H9 (cell line): ENCODE measurements at regions not wholly inside any gene's neighbourhood (a gene's known extent, or its start where the extent isn't known, plus 50 kb on each side); places are given as distances from the start of the nearest gene placed in this dataset.

Source experiments
- DNase-seq: peaks from one replicate; pipeline ENCODE4 v3.0.0-alpha.2; 2017
- H2AFZ ChIP-seq: one replicate; pipeline ENCODE4 v1.6.1; 2013; ENCODE audit warnings: mild to moderate bottlenecking, low read length, control low read depth, moderate library complexity
- H2AK5ac ChIP-seq: 2 replicates; pipeline ENCODE4 v1.6.1; 2013; ENCODE audit warnings: low read length, control low read depth, mixed read lengths; ENCODE audit not compliant: insufficient read length
- H2BK120ac ChIP-seq: one replicate; pipeline ENCODE4 v1.6.1; 2013; ENCODE audit warnings: low read depth, mild to moderate bottlenecking, low read length, control low read depth, inconsistent platforms; ENCODE audit not compliant: poor library complexity, severe bottlenecking
- H2BK12ac ChIP-seq: 2 replicates; pipeline ENCODE4 v1.6.1; 2013; ENCODE audit warnings: low read length, control low read depth, mixed read lengths, low read depth; ENCODE audit not compliant: insufficient read length
- H2BK15ac ChIP-seq: 2 replicates; pipeline ENCODE4 v1.6.1; 2013; ENCODE audit warnings: low read depth, low read length, control low read depth
- H2BK20ac ChIP-seq: one replicate; pipeline ENCODE4 v1.6.1; 2013; ENCODE audit warnings: low read depth, mild to moderate bottlenecking, low read length, control low read depth, inconsistent platforms; ENCODE audit not compliant: poor library complexity, severe bottlenecking
- H2BK5ac ChIP-seq: 2 replicates; pipeline ENCODE4 v1.6.1; 2013; ENCODE audit warnings: low read length, control low read depth, mixed read lengths; ENCODE audit not compliant: insufficient read length
- H3K14ac ChIP-seq: 2 replicates; pipeline ENCODE4 v1.6.1; 2013; ENCODE audit warnings: low read length, control low read depth; ENCODE audit not compliant: insufficient read depth
- H3K18ac ChIP-seq: 2 replicates; pipeline ENCODE4 v1.6.1; 2013; ENCODE audit warnings: low read depth, mild to moderate bottlenecking, mixed read lengths, low read length, control low read depth; ENCODE audit not compliant: insufficient read length
- H3K23ac ChIP-seq: 2 replicates; pipeline ENCODE4 v1.6.1; 2013; ENCODE audit warnings: low read length, control low read depth, mixed read lengths, low read depth; ENCODE audit not compliant: insufficient read length
- H3K23me2 ChIP-seq: 2 replicates; pipeline ENCODE4 v1.6.1; 2013; ENCODE audit warnings: low read depth, mild to moderate bottlenecking, mixed read lengths, low read length, control low read depth; ENCODE audit not compliant: insufficient read length, poor library complexity, severe bottlenecking
- H3K27ac ChIP-seq: 2 replicates; pipeline ENCODE4 v1.5.1; 2013; ENCODE audit warnings: low read length, control low read depth, mixed read lengths, low read depth; ENCODE audit not compliant: insufficient read length
- H3K27me3 ChIP-seq: 2 replicates; pipeline ENCODE4 v1.6.1; 2013; ENCODE audit warnings: low read length, control low read depth, inconsistent platforms; ENCODE audit not compliant: insufficient read depth
- H3K4ac ChIP-seq: 2 replicates; pipeline ENCODE4 v1.6.1; 2013; ENCODE audit warnings: low read depth, mild to moderate bottlenecking, control low read depth, inconsistent platforms, low read length, moderate library complexity
- H3K4me1 ChIP-seq: 2 replicates; pipeline ENCODE4 v1.6.1; 2013; ENCODE audit warnings: low read length, control low read depth, inconsistent platforms; ENCODE audit not compliant: insufficient read depth
- H3K4me2 ChIP-seq: 2 replicates; pipeline ENCODE4 v1.6.1; 2013; ENCODE audit warnings: low read length, control low read depth, mixed read lengths; ENCODE audit not compliant: insufficient read length, insufficient read depth
- H3K56ac ChIP-seq: 2 replicates; pipeline ENCODE4 v1.6.1; 2013; ENCODE audit warnings: low read depth, mild to moderate bottlenecking, mixed read lengths, low read length, control low read depth; ENCODE audit not compliant: insufficient read length
- H3K79me1 ChIP-seq: 2 replicates; pipeline ENCODE4 v1.6.1; 2013; ENCODE audit warnings: low read depth, mild to moderate bottlenecking, moderate library complexity, low read length, control low read depth, inconsistent platforms; ENCODE audit not compliant: insufficient read depth, poor library complexity, severe bottlenecking
- H3K79me2 ChIP-seq: 2 replicates; pipeline ENCODE4 v1.6.1; 2013; ENCODE audit warnings: low read length, control low read depth, inconsistent platforms; ENCODE audit not compliant: insufficient read depth
- H3K9ac ChIP-seq: 2 replicates; pipeline ENCODE4 v1.6.1; 2013; ENCODE audit warnings: low read length, control low read depth, mixed read lengths; ENCODE audit not compliant: insufficient read length; ENCODE audit errors: extremely low read depth
- H3K9me3 ChIP-seq: one replicate; pipeline ENCODE4 v1.6.1; 2013; ENCODE audit warnings: low read depth, low read length, inconsistent platforms; ENCODE audit not compliant: control insufficient read depth
- H3T11ph ChIP-seq: one replicate; pipeline ENCODE4 v1.6.1; 2013; ENCODE audit warnings: mild to moderate bottlenecking, low read length, control low read depth, inconsistent platforms
- H4K20me1 ChIP-seq: one replicate; pipeline ENCODE4 v1.6.1; 2013; ENCODE audit not compliant: control insufficient read depth, insufficient read length, insufficient read depth
- H4K5ac ChIP-seq: 2 replicates; pipeline ENCODE4 v1.6.1; 2013; ENCODE audit warnings: low read depth, mild to moderate bottlenecking, mixed read lengths, low read length, control low read depth; ENCODE audit not compliant: insufficient read length
- H4K8ac ChIP-seq: replicated peaks from 2 replicates; pipeline ENCODE4 v1.6.1; 2013; ENCODE audit warnings: low read length, control low read depth, mixed read lengths, low read depth; ENCODE audit not compliant: insufficient read length
- H4K91ac ChIP-seq: 2 replicates; pipeline ENCODE4 v1.6.1; 2013; ENCODE audit warnings: low read depth, mild to moderate bottlenecking, moderate library complexity, mixed read lengths, low read length, control low read depth; ENCODE audit not compliant: insufficient read length
- H3K27ac Mint-ChIP-seq, 3 experiments: 2 replicates in 2 of 3; 3 replicates in 1 of 3; pipeline ENCODE4 v1.8.0; 2020 to 2021; ENCODE audit warnings: mixed read lengths in 3 of 3, mild to moderate bottlenecking in 1 of 3, moderate library complexity in 1 of 3
- H3K27me3 Mint-ChIP-seq: 2 replicates; pipeline ENCODE4 v1.8.0; 2021; ENCODE audit warnings: low read depth, mild to moderate bottlenecking, moderate library complexity, mixed read lengths
- H3K36me3 Mint-ChIP-seq, 3 experiments: 2 replicates in 2 of 3; 3 replicates in 1 of 3; pipeline ENCODE4 v1.8.0; 2020 to 2021; ENCODE audit warnings: low read depth in 3 of 3, mixed read lengths in 3 of 3; ENCODE audit not compliant: insufficient read depth in 1 of 3
- H3K4me1 Mint-ChIP-seq, 2 experiments: 2 replicates each; pipeline ENCODE4 v1.8.0; 2020; ENCODE audit warnings: mixed read lengths in 2 of 2
- H3K4me3 Mint-ChIP-seq, 2 experiments: 2 replicates in 1 of 2; 3 replicates in 1 of 2; pipeline ENCODE4 v1.8.0; 2020 to 2021; ENCODE audit warnings: mild to moderate bottlenecking in 2 of 2, mixed read lengths in 2 of 2, moderate library complexity in 1 of 2
- H3K9me3 Mint-ChIP-seq, 2 experiments: 2 replicates in 1 of 2; 3 replicates in 1 of 2; pipeline ENCODE4 v1.8.0; 2020; ENCODE audit warnings: mild to moderate bottlenecking in 2 of 2, mixed read lengths in 2 of 2, moderate library complexity in 1 of 2
- WGBS: extraction: QIAGEN DNeasy Blood & Tissue Kit; methylation state at CpG from one replicate; pipeline ENCODE4 v1.1.7; 2013; ENCODE audit warnings: missing lambda C conversion rate, low lambda C conversion rate, mixed read lengths; ENCODE audit not compliant: insufficient read length; ENCODE audit errors: extremely low coverage; 5-methylcytosine and 5-hydroxymethylcytosine counted together
- TF ChIP-seq, protein P1 (sequence below): fragments of 200-600 bp; sonication (generic); conservative IDR thresholded peaks from 3 replicates; pipeline ENCODE4 v1.8.0; 2021; ENCODE audit warnings: antibody characterized with exemption, mild to moderate bottlenecking

DNA sequence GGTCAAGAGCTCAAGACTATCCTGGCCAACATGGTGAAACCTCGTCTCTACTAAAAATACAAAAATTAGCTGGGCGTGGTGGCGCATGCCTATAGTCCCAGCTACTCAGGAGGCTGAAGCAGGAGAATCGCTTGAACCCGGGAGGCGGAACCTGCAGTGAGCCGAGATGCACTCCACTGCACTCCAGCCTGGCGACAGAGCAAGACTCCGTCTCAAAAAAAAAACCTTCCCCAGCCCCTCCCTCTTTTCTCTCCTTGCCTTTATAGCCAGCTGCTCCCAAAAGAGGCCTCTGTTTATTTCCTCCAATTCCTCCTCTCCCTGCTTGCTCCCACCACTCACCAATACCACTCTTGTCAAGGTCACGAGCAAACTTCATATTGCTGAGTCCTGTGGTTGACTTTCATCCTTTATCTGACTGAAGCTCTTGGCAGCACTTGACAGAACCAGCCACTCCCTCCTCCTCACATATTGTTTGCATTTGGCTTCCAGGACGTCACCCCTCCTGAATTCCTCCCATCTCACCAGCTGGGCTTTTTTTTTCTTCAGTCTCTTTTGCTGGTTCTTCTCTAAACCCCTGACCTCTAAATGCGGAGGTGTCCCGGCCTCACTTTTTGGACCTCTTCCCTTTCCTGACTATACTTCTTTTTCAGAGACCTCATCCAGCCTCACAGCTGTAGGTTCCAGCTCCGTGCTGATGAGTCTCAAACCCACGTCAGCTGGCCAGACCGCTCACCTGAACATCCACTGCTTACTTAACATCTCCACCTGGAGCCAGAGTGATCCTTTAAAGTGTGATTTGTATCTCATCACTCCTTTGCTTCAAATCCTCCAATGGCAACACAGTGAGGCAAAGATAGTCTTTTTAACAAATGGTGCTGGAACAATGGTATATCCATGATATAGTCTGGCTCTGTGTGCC lies 84.6 kb upstream of the CAB39 start:
- Histone ChIP-seq H2AFZ (no peak overlapping the region), H4K5ac (no peak overlapping the region), H3K14ac (no peak overlapping the region), H3K9me3 (no peaks in the 10 kb centered on the region), H3K79me1 (no peaks in the 10 kb centered on the region), H3K56ac (no peak overlapping the region), H3K23ac (no peak overlapping the region), H3K23me2 (no peaks in the 10 kb centered on the region), H2BK5ac (no peak overlapping the region), H2BK20ac (no peak overlapping the region), H2BK15ac (no peak overlapping the region), H3K18ac (no peak overlapping the region), H3K27me3 (no peaks in the 10 kb centered on the region), H3K4me1 (no peaks in the 10 kb centered on the region), H3K79me2 (no peaks in the 10 kb centered on the region), H3T11ph (no peak overlapping the region), H3K4me2 (no peak overlapping the region), H4K8ac (no peak overlapping the region), H3K4ac (no peak overlapping the region), H2BK12ac (no peak overlapping the region), H2BK120ac (no peak overlapping the region), H4K91ac (no peak overlapping the region), H4K20me1 (no peaks in the 10 kb centered on the region), H2AK5ac (no peak overlapping the region), H3K27ac (no peak overlapping the region), H3K9ac (no peak overlapping the region)
- H3K36me3 Mint-ChIP-seq = no peaks in the 10 kb centered on the region; a peak in 1 of 7 replicates
- H3K27ac Mint-ChIP-seq = no peak overlapping the region
- TF ChIP-seq, protein P1, sequence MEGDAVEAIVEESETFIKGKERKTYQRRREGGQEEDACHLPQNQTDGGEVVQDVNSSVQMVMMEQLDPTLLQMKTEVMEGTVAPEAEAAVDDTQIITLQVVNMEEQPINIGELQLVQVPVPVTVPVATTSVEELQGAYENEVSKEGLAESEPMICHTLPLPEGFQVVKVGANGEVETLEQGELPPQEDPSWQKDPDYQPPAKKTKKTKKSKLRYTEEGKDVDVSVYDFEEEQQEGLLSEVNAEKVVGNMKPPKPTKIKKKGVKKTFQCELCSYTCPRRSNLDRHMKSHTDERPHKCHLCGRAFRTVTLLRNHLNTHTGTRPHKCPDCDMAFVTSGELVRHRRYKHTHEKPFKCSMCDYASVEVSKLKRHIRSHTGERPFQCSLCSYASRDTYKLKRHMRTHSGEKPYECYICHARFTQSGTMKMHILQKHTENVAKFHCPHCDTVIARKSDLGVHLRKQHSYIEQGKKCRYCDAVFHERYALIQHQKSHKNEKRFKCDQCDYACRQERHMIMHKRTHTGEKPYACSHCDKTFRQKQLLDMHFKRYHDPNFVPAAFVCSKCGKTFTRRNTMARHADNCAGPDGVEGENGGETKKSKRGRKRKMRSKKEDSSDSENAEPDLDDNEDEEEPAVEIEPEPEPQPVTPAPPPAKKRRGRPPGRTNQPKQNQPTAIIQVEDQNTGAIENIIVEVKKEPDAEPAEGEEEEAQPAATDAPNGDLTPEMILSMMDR = no peak
- WGBS = no CpG with 5 or more reads among the region's 16 CpGs
- no peak overlapping the region for H3K4me3 Mint-ChIP-seq
- DNase-seq = no peak
- H3K9me3 Mint-ChIP-seq = peaks cover 4 to 9% of the 10 kb centered on the region in 2 experiments; a peak in 3 of 5 replicates
- H3K4me1 Mint-ChIP-seq = peaks cover 5 to 6% of the 10 kb centered on the region in 2 experiments; a peak in 3 of 4 replicates
- no peaks in the 10 kb centered on the region for H3K27me3 Mint-ChIP-seq
